SK-N-SH (cell line): ENCODE measurements at regions not wholly inside any gene's neighbourhood (a gene's known extent, or its start where the extent isn't known, plus 50 kb on each side); places are given as distances from the start of the nearest gene placed in this dataset.

Experiments used
- CTCF ChIA-PET: fragments of 300-600, 350-600 bp; formaldehyde crosslinking; extraction: SDS; loops from one replicate; lab custom pipeline; 2021; lab: Yijun Ruan, JAX
- POLR2A ChIA-PET: fragments of 350-600 bp; sonication (Branson Sonifier 250); formaldehyde crosslinking; extraction: SDS; loops from one replicate; lab custom pipeline; 2020; ENCODE audit warnings: antibody characterized with exemption, inconsistent platforms; lab: Yijun Ruan, JAX
- DNase-seq: peaks from one replicate; pipeline ENCODE4 v3.0.0; 2012
- H2AFZ ChIP-seq: fragments of 200-600 bp; sonication (generic); 2 replicates; pipeline ENCODE4 v1.8.1; 2016; ENCODE audit warnings: antibody characterized with exemption, mild to moderate bottlenecking, low read depth
- H3F3A ChIP-seq: fragments of 200-600 bp; sonication (generic); replicated peaks from 2 replicates; pipeline ENCODE3; 2016; ENCODE audit warnings: antibody characterized with exemption, mild to moderate bottlenecking; ENCODE audit not compliant: insufficient read depth
- H3K27ac ChIP-seq, 2 experiments: fragments of 200-500 bp in 1 of 2; fragments of 200-600 bp in 1 of 2; sonication (Bioruptor generic) in 1 of 2; sonication (generic), shearing (Covaris generic) in 1 of 2; 2 replicates each; pipeline versions ENCODE4 v1.5.1 to v1.6.1; 2014 to 2016; ENCODE audit warnings: low read depth in 2 of 2, inconsistent platforms in 1 of 2, low read length in 1 of 2, mild to moderate bottlenecking in 1 of 2, mixed read lengths in 1 of 2
- H3K27me3 ChIP-seq: fragments of 200-600 bp; sonication (generic), shearing (Covaris generic); 2 replicates; pipeline ENCODE4 v1.6.1; 2016; ENCODE audit warnings: mixed run types; ENCODE audit not compliant: insufficient read depth
- H3K36me3 ChIP-seq, 2 experiments: fragments of 200-500 bp in 1 of 2; fragments of 200-600 bp in 1 of 2; sonication (Bioruptor generic) in 1 of 2; sonication (generic) in 1 of 2; replicated peaks in 1 of 2; 2 replicates each; pipeline versions ENCODE3 to v1.5.1; 2014 to 2016; ENCODE audit warnings: low read length in 1 of 2, mild to moderate bottlenecking in 1 of 2; ENCODE audit not compliant: insufficient read depth in 2 of 2, control insufficient read depth in 1 of 2
- H3K4me1 ChIP-seq, 2 experiments: fragments of 200-500 bp in 1 of 2; fragments of 200-600 bp in 1 of 2; sonication (Bioruptor generic) in 1 of 2; sonication (generic), shearing (Covaris generic) in 1 of 2; 2 replicates each; pipeline versions ENCODE4 v1.5.1 to v1.6.1; 2014 to 2016; ENCODE audit warnings: low read depth in 1 of 2, low read length in 1 of 2, mixed run types in 1 of 2; ENCODE audit not compliant: insufficient read depth in 2 of 2, control insufficient read depth in 1 of 2
- H3K4me2 ChIP-seq: fragments of 200-600 bp; sonication (generic), shearing (Covaris generic); 2 replicates; pipeline ENCODE4 v1.6.1; 2017; ENCODE audit warnings: mixed run types
- H3K4me3 ChIP-seq, 2 experiments: fragments of 200-500 bp in 1 of 2; fragments of 200-600 bp in 1 of 2; sonication (Bioruptor generic) in 1 of 2; sonication (generic), shearing (Covaris generic) in 1 of 2; 2 replicates each; pipeline versions ENCODE4 v1.5.1 to v1.8.1; 2014 to 2016; ENCODE audit warnings: low read depth in 2 of 2, inconsistent platforms in 1 of 2, low read length in 1 of 2, mild to moderate bottlenecking in 1 of 2, mixed read lengths in 1 of 2, moderate library complexity in 1 of 2
- H3K79me2 ChIP-seq: fragments of 200-600 bp; sonication (generic); 2 replicates; pipeline ENCODE4 v1.8.1; 2017; ENCODE audit warnings: mild to moderate bottlenecking; ENCODE audit not compliant: insufficient read depth
- H3K9ac ChIP-seq: fragments of 200-600 bp; sonication (generic); 2 replicates; pipeline ENCODE4 v1.6.1; 2017; ENCODE audit warnings: mixed run types
- H3K9me2 ChIP-seq: fragments of 200-600 bp; sonication (generic); 2 replicates; pipeline ENCODE4 v1.6.1; 2017; ENCODE audit warnings: mixed run types
- H3K9me3 ChIP-seq: fragments of 200-600 bp; sonication (generic); 2 replicates; pipeline ENCODE4 v1.6.1; 2017; ENCODE audit warnings: mixed run types, mild to moderate bottlenecking, moderate library complexity
- H4K20me1 ChIP-seq: fragments of 200-600 bp; sonication (generic); 2 replicates; pipeline ENCODE4 v1.6.1; 2017; ENCODE audit warnings: mild to moderate bottlenecking, mixed run types; ENCODE audit not compliant: insufficient read depth
- ELF1 ChIP-seq: IDR thresholded peaks from 2 replicates; pipeline ENCODE4 v1.4.0; 2012
- FOXJ3 ChIP-seq: sonication (generic); formaldehyde crosslinking; IDR thresholded peaks from 2 replicates; pipeline ENCODE4 v1.5.1; 2020; ENCODE audit warnings: mild to moderate bottlenecking, missing genetic modification reagents
- FOXM1 ChIP-seq: IDR thresholded peaks from 2 replicates; pipeline ENCODE4 v1.4.0; 2012; ENCODE audit warnings: low read depth, mild to moderate bottlenecking
- GABPA ChIP-seq: IDR thresholded peaks from 2 replicates; pipeline ENCODE4 v1.4.0; 2012; ENCODE audit warnings: low read depth, mild to moderate bottlenecking
- GATA2 ChIP-seq: sonication (generic); formaldehyde crosslinking; IDR thresholded peaks from 2 replicates; pipeline ENCODE4 v1.5.0; 2020; ENCODE audit warnings: mild to moderate bottlenecking, missing genetic modification reagents
- REST ChIP-seq: IDR thresholded peaks from 2 replicates; pipeline ENCODE4 v1.6.1; 2012; ENCODE audit warnings: mild to moderate bottlenecking, low read depth, low read length, moderate library complexity
- RXRA ChIP-seq: IDR thresholded peaks from 2 replicates; pipeline ENCODE4 v1.4.0; 2012; ENCODE audit warnings: low read depth, mild to moderate bottlenecking, borderline replicate concordance
- SIN3A ChIP-seq: IDR thresholded peaks from 2 replicates; pipeline ENCODE4 v1.6.1; 2012; ENCODE audit warnings: low read depth, mild to moderate bottlenecking, low read length, moderate library complexity, borderline replicate concordance
- SMC3 ChIP-seq: IDR thresholded peaks from 2 replicates; pipeline ENCODE4 v1.6.1; 2012; ENCODE audit warnings: low read depth, low read length, improper control_type of control experiment
- TCF12 ChIP-seq: IDR thresholded peaks from 2 replicates; pipeline ENCODE4 v1.4.0; 2012
- USF1 ChIP-seq: IDR thresholded peaks from 2 replicates; pipeline ENCODE4 v1.4.0; 2012; ENCODE audit warnings: low read depth, borderline replicate concordance
- ZBTB33 ChIP-seq: IDR thresholded peaks from 2 replicates; pipeline ENCODE4 v1.4.0; 2012; ENCODE audit warnings: low read depth, borderline replicate concordance
- WGBS: methylation state at CpG from one replicate; pipeline ENCODE4 v1.1.6; 2017; ENCODE audit warnings: low lambda C conversion rate; 5-methylcytosine and 5-hydroxymethylcytosine counted together

- Histone ChIP-seq H3K27me3 (no peaks in the 10 kb centered on the region), H3F3A (no peaks in the 10 kb centered on the region), H2AFZ (no peak overlapping the region), H3K9me2 (no peaks in the 10 kb centered on the region), H3K79me2 (no peaks in the 10 kb centered on the region), H3K4me3 (no peak overlapping the region), H3K36me3 (no peaks in the 10 kb centered on the region), H3K9ac (no peak overlapping the region), H3K27ac (no peak overlapping the region), H4K20me1 (no peaks in the 10 kb centered on the region), H3K9me3 (no peaks in the 10 kb centered on the region), H3K4me2 (no peak overlapping the region), H3K4me1 (no peaks in the 10 kb centered on the region; a peak in 1 of 4 replicates)
- ChIA-PET CTCF (interaction anchor here (1.2 to 1.4 kb wide), 3 partner anchors 11 to 125 kb away, joined by 3 read pairs; partner anchors contain the start of gene ARHGAP28), POLR2A (no interaction called here)
- WGBS = 37% methylated on average over 3 of the region's 3 CpGs
- DNase-seq = no peak
- no peak for TF ChIP-seq REST
- no peak for TF ChIP-seq FOXM1
- no peak for TF ChIP-seq SMC3
- TF ChIP-seq FOXJ3 = no peak
- TF ChIP-seq TCF12 = no peak
- TF ChIP-seq GATA2 (CRISPR knock-in tag) = no peak
- no peak for TF ChIP-seq SIN3A
- no peak for TF ChIP-seq ELF1
- TF ChIP-seq ZBTB33 = no peak
- TF ChIP-seq RXRA = no peak
Measured at GRCh38 chr18:6604573-6604941, 125.0 kb upstream of the ARHGAP28 start.

- Histone ChIP-seq H3K27me3 (no peaks in the 10 kb centered on the region), H3K36me3 (no peaks in the 10 kb centered on the region), H4K20me1 (no peaks in the 10 kb centered on the region), H3K4me1 (peaks cover 0 to under 1% of the 10 kb centered on the region in 2 experiments; a peak in 1 of 4 replicates), H3K9ac (no peak overlapping the region), H3K4me2 (no peak overlapping the region), H3K27ac (no peak overlapping the region), H2AFZ (no peak overlapping the region), H3K9me2 (no peaks in the 10 kb centered on the region), H3F3A (no peaks in the 10 kb centered on the region), H3K9me3 (no peaks in the 10 kb centered on the region), H3K4me3 (no peak overlapping the region), H3K79me2 (no peaks in the 10 kb centered on the region)
- no peak for DNase-seq
- ChIA-PET POLR2A (no interaction called here), CTCF (interaction anchor here (1.2 to 1.4 kb wide), 2 partner anchors 10 to 34 kb away, joined by 3 read pairs; no protein-coding TSS in a partner anchor)
- TF ChIP-seq USF1 = no peak
- no peak for TF ChIP-seq GABPA
- WGBS = 80% methylated on average over 6 of the region's 6 CpGs
Measured at GRCh38 chr18:6605115-6605869, 124.2 kb upstream of the ARHGAP28 start.
